ENCODE measurements at regions not wholly inside any gene's neighbourhood (a gene's known extent, or its start where the extent isn't known, plus 50 kb on each side); places are given as distances from the start of the nearest gene placed in this dataset.

GRCh38 chr2:164420787-164421186 lies 200.5 kb downstream of the GRB14 start:
- TF ChIP-seq, protein P1, sequence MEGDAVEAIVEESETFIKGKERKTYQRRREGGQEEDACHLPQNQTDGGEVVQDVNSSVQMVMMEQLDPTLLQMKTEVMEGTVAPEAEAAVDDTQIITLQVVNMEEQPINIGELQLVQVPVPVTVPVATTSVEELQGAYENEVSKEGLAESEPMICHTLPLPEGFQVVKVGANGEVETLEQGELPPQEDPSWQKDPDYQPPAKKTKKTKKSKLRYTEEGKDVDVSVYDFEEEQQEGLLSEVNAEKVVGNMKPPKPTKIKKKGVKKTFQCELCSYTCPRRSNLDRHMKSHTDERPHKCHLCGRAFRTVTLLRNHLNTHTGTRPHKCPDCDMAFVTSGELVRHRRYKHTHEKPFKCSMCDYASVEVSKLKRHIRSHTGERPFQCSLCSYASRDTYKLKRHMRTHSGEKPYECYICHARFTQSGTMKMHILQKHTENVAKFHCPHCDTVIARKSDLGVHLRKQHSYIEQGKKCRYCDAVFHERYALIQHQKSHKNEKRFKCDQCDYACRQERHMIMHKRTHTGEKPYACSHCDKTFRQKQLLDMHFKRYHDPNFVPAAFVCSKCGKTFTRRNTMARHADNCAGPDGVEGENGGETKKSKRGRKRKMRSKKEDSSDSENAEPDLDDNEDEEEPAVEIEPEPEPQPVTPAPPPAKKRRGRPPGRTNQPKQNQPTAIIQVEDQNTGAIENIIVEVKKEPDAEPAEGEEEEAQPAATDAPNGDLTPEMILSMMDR (IDR thresholded peaks at IDR 0.05), result no peak
- DNase-seq (ENCODE audit: low spot score) (no peak), ATAC-seq (ENCODE audit: low FRiP score) (no peak)

DNA sequence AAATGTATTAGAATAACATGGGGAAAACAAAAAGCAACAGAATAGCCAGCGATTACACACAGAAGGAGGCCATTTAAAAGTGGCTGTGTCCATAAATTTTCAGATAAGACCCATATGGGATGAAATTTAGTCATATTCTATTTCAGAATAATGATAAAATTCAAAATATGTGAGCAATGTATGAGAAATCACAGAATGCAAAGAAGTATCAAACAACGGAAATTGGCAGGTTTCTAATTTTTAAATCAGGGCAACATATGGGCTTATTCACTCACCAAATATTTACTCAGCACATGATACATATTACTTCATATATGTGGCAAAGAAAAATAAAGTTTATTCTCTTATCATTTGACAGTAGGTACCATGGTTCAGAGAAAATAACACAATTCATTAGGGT lies 208.5 kb downstream of the GRB14 start:
- DNase-seq (ENCODE audit: low spot score) (no peak), ATAC-seq (ENCODE audit: low FRiP score) (no peak)
- TF ChIP-seq, protein P1 (IDR thresholded peaks at IDR 0.05), result no peak

DNA sequence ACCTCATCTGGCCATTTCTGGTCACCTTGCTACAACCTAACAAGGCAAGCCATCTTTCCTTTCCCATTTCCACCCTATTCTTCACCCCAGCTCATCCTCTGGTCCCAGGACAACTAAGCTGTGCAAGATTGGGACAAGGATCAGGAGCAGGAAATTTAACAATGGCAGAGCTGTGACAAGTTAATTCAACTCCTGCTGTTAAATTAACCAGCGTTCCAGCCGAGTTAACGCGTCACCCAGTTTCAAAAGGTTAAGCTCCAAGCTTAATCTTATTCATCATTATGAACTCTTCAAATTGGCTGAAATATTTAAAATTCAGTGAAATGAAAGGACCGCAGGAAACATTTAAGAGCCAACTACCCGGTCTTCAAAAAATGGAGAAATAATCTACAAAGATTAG lies 231.9 kb downstream of the GRB14 start:
- TF ChIP-seq, protein P1 (IDR thresholded peaks at IDR 0.05), result no peak
- ATAC-seq (ENCODE audit: low FRiP score) (no peak), DNase-seq (ENCODE audit: low spot score) (no peak)

DNA sequence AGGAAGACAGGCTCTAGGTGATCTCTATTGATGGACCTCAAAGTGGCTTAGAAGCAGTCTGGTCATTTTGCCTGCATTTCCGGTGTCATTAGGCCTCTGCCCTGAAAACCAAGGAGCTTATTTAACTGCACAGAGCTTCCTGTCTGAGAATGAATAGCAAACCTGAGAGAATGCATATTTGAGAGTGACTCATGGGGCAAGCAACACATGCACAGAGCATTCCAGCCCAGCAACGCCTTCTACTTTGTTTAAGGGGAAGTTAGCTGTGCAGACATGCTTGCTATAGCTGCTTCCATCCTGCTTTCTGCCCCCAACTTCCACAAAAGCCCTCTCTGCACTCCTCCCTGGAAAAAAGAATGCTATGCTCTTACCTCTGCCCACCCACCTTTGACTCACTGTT lies 232.8 kb downstream of the GRB14 start:
- DNase-seq (ENCODE audit: low spot score) (no peak), ATAC-seq (ENCODE audit: low FRiP score) (peak; percentile 88)
- TF ChIP-seq, protein P1 (IDR thresholded peaks at IDR 0.05), result no peak

GRCh38 chr2:164386231-164386630 lies 235.1 kb downstream of the GRB14 start:
- ATAC-seq (ENCODE audit: low FRiP score) (no peak), DNase-seq (ENCODE audit: low spot score) (no peak)
- TF ChIP-seq, protein P1 (IDR thresholded peaks at IDR 0.05), result no peak

DNA sequence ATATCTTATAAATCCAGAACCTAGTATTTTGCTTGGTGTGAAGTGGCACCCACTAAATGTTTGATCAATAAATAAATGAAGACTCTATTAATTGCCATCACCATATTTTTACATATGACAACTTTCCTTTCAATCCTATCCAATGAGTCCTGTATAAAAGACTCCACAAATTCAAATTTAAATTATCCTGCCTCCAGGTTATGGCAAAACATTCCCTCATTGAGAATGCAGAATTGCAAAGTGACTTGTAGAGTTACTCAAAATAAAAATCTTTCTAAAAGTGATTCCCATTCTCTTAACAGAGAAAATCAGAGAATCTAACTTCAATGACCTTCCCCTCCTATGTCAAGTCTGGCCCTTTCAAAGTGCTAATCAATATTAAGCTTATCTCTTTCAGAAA lies 236.8 kb downstream of the GRB14 start:
- ATAC-seq (ENCODE audit: low FRiP score) (no peak), DNase-seq (ENCODE audit: low spot score) (no peak)
- TF ChIP-seq, protein P1 (IDR thresholded peaks at IDR 0.05), result no peak

GRCh38 chr2:164371916-164372315 lies 249.4 kb downstream of the GRB14 start:
- DNase-seq (ENCODE audit: low spot score) (no peak), ATAC-seq (ENCODE audit: low FRiP score) (no peak)
- TF ChIP-seq, protein P1 (IDR thresholded peaks at IDR 0.05), result no peak

Measured in omental fat pad (tissue), 3 donors.